ENCODE measurements at regions not wholly inside any gene's neighbourhood (a gene's known extent, or its start where the extent isn't known, plus 50 kb on each side); places are given as distances from the start of the nearest gene placed in this dataset.

GRCh38 chr4:138858419-138858818, 157.2 kb upstream of the NOCT start:
- no peak for DNase-seq (ENCODE audit: low read depth)

GRCh38 chr4:138857416-138857815, 158.2 kb upstream of the NOCT start:
- DNase-seq (ENCODE audit: low read depth): no peak

- DNase-seq (ENCODE audit: low read depth): no peak
Measured at GRCh38 chr4:138852681-138853080, 162.9 kb upstream of the NOCT start.

GRCh38 chr4:138851391-138852335, 163.9 kb upstream of the NOCT start:
- no peak for DNase-seq (ENCODE audit: low read depth)

GRCh38 chr4:138845664-138846063, 169.9 kb upstream of the NOCT start:
- DNase-seq (ENCODE audit: low read depth): no peak

- no peak for DNase-seq (ENCODE audit: low read depth)
Measured at GRCh38 chr4:138845054-138845453, 170.5 kb upstream of the NOCT start.

- no peak for DNase-seq (ENCODE audit: low read depth)
Measured at GRCh38 chr4:138843616-138844015, 172.0 kb upstream of the NOCT start.

- no peak for DNase-seq (ENCODE audit: low read depth)
Measured at GRCh38 chr4:138841343-138841742, 174.2 kb upstream of the NOCT start.

- DNase-seq (ENCODE audit: low read depth): no peak
Measured at GRCh38 chr4:138838251-138838650, 177.3 kb upstream of the NOCT start.

GRCh38 chr4:138835832-138836533, 179.6 kb upstream of the NOCT start:
- DNase-seq (ENCODE audit: low read depth): no peak

- DNase-seq (ENCODE audit: low read depth): no peak
Measured at GRCh38 chr4:138833974-138834373, 181.6 kb upstream of the NOCT start.

GRCh38 chr4:138832563-138832962, 183.0 kb upstream of the NOCT start:
- no peak for DNase-seq (ENCODE audit: low read depth)

GRCh38 chr4:138831948-138832347, 183.6 kb upstream of the NOCT start:
- no peak for DNase-seq (ENCODE audit: low read depth)

- no peak for DNase-seq (ENCODE audit: low read depth)
Measured at GRCh38 chr4:138828926-138829325, 186.7 kb upstream of the NOCT start.

GRCh38 chr4:138826754-138827153, 188.8 kb upstream of the NOCT start:
- DNase-seq (ENCODE audit: low read depth): no peak

GRCh38 chr4:138826322-138826721, 189.3 kb upstream of the NOCT start:
- DNase-seq (ENCODE audit: low read depth): no peak

GRCh38 chr4:138821331-138821730, 194.2 kb upstream of the NOCT start:
- no peak for DNase-seq (ENCODE audit: low read depth)

- DNase-seq (ENCODE audit: low read depth): no peak
Measured at GRCh38 chr4:138816875-138817274, 198.7 kb upstream of the NOCT start.

- DNase-seq (ENCODE audit: low read depth): no peak
Measured at GRCh38 chr4:138815811-138816210, 199.8 kb upstream of the NOCT start.

- no peak for DNase-seq (ENCODE audit: low read depth)
Measured at GRCh38 chr4:138805736-138806135, 209.8 kb upstream of the NOCT start.

GRCh38 chr4:138804711-138805110, 210.9 kb upstream of the NOCT start:
- DNase-seq (ENCODE audit: low read depth): no peak

- DNase-seq (ENCODE audit: low read depth): no peak
Measured at GRCh38 chr4:138803051-138803450, 212.5 kb upstream of the NOCT start.

- no peak for DNase-seq (ENCODE audit: low read depth)
Measured at GRCh38 chr4:138802499-138802898, 213.1 kb upstream of the NOCT start.
